Panc1 (cell line): ENCODE measurements at regions not wholly inside any gene's neighbourhood (a gene's known extent, or its start where the extent isn't known, plus 50 kb on each side); places are given as distances from the start of the nearest gene placed in this dataset.

Experiments used
- ATAC-seq: fragments of 200-7000 bp; cut with Tn5 transposase; 2 replicates; pipeline ENCODE4 v1.9.1; 2020; ENCODE audit warnings: mild to moderate bottlenecking, moderate library complexity
- BruUV-seq: library from RNA; stranded (reverse); fragments of 400-500 nt; replicated peaks from 2 replicates; lab custom pipeline; 2021; lab: Mats Ljungman, UMichigan
- CTCF ChIA-PET: fragments of 300-600 bp; sonication (Branson Sonifier 250); formaldehyde crosslinking; loops from one replicate; lab custom pipeline; 2022; ENCODE audit warnings: antibody characterized with exemption; lab: Charles Lee
- POLR2A ChIA-PET: fragments of 300-600 bp; sonication (Branson Sonifier 250); formaldehyde crosslinking; loops from one replicate; lab custom pipeline; 2022; ENCODE audit warnings: antibody characterized with exemption; lab: Charles Lee
- DNase-seq: peaks from one replicate; pipeline ENCODE4 v3.0.0-alpha.2; 2010; ENCODE audit warnings: low read depth, low spot score
- H3K27ac ChIP-seq: 2 replicates; pipeline ENCODE4 v1.5.1; 2011; ENCODE audit warnings: mild to moderate bottlenecking, low read length, inconsistent platforms
- H3K27me3 ChIP-seq: fragments of 200-500 bp; sonication (Bioruptor generic); 2 replicates; pipeline ENCODE4 v1.6.0; 2014; ENCODE audit warnings: low read length, inconsistent platforms; ENCODE audit not compliant: control insufficient read depth, insufficient read depth
- H3K36me3 ChIP-seq: fragments of 200-500 bp; sonication (Bioruptor generic); 2 replicates; pipeline ENCODE4 v1.5.1; 2014; ENCODE audit warnings: inconsistent platforms, mild to moderate bottlenecking, low read length, moderate library complexity; ENCODE audit not compliant: control insufficient read depth, insufficient read depth
- H3K4me1 ChIP-seq: 2 replicates; pipeline ENCODE4 v1.5.1; 2011; ENCODE audit warnings: inconsistent platforms, mild to moderate bottlenecking, low read length, moderate library complexity; ENCODE audit not compliant: control insufficient read depth, insufficient read depth
- H3K4me3 ChIP-seq, 2 experiments: 2 replicates each; pipeline ENCODE4 v1.5.1; 2011 to 2012; ENCODE audit warnings: low read depth in 2 of 2, low read length in 2 of 2, mild to moderate bottlenecking in 2 of 2, inconsistent platforms in 1 of 2, moderate library complexity in 1 of 2
- H3K9me3 ChIP-seq: fragments of 200-500 bp; sonication (Bioruptor generic); 2 replicates; pipeline ENCODE4 v1.5.1; 2014; ENCODE audit warnings: low read depth, mild to moderate bottlenecking, inconsistent platforms, low read length, moderate library complexity; ENCODE audit not compliant: control insufficient read depth, insufficient read depth
- CTCF ChIP-seq: fragments of 450-650 bp; IDR thresholded peaks from 2 replicates; pipeline ENCODE4 v1.5.1; 2017; ENCODE audit warnings: mild to moderate bottlenecking
- POLR2AphosphoS5 ChIP-seq: IDR thresholded peaks from 2 replicates; pipeline ENCODE4 v1.6.1; 2012; ENCODE audit warnings: mild to moderate bottlenecking, low read depth, low read length, moderate library complexity
- REST ChIP-seq, 2 experiments: IDR thresholded peaks; 2 replicates each; pipeline ENCODE4 v1.6.1; 2011 to 2012; ENCODE audit warnings: low read depth in 2 of 2, control low read depth in 1 of 2, low read length in 1 of 2, mild to moderate bottlenecking in 1 of 2, moderate library complexity in 1 of 2; ENCODE audit not compliant: insufficient read depth in 1 of 2
- SIN3A ChIP-seq: IDR thresholded peaks from 2 replicates; pipeline ENCODE4 v1.6.1; 2012; ENCODE audit warnings: low read depth, mild to moderate bottlenecking, low read length, moderate library complexity, borderline replicate concordance; ENCODE audit not compliant: insufficient read depth
- TCF7L2 ChIP-seq: IDR thresholded peaks from 2 replicates; pipeline ENCODE4 v1.6.1; 2011; ENCODE audit warnings: mild to moderate bottlenecking, low read depth, low read length, inconsistent platforms
- in situ Hi-C: cut with HindIII; loops from 2 replicates; pipeline ENCODE4 v1.10.0; 2016; ENCODE audit warnings: low sequenced_read_pairs, low pct_unique_long_range_greater_than_20kb
- intact Hi-C: fragments of 100-400 bp; cut with micrococcal nuclease; formaldehyde crosslinking; loops from one replicate; pipeline ENCODE4 v1.10.0; 2022; ENCODE audit not compliant: unreplicated experiment

GRCh38 chr14:34055157-34055950 lies 104.5 kb upstream of the EGLN3 start:
- TF ChIP-seq TCF7L2: no peak
- intact Hi-C loops: no loop called here

GRCh38 chr14:34053666-34054065 lies 102.8 kb upstream of the EGLN3 start:
- H3K9me3 ChIP-seq: no peaks in the 10 kb centered on the region
- ATAC-seq (no peak), DNase-seq (no peak)
- TF ChIP-seq POLR2AphosphoS5 (no peak), SIN3A (no peak), TCF7L2 (no peak), REST (IDR thresholded peaks at IDR 0.05; ENCODE audit: insufficient read depth in 1 of 2, low read depth in 2 of 2, low read length in 1 of 2) (no peak), CTCF (no peak)
- ChIA-PET POLR2A (interaction anchor here (0.6 kb wide), 1 partner anchor 216 kb away, joined by 11 read pairs; no protein-coding TSS in a partner anchor), CTCF (no interaction called here)
- intact Hi-C loops: no loop called here
- H3K27me3 ChIP-seq: no peaks in the 10 kb centered on the region
- H3K27ac ChIP-seq: no peak overlapping the region
- H3K4me1 ChIP-seq: no peaks in the 10 kb centered on the region
- no peak overlapping the region for H3K4me3 ChIP-seq
- H3K36me3 ChIP-seq: no peaks in the 10 kb centered on the region
- no TSS peak for BruUV-seq
- in situ Hi-C loops: no loop called here

More at GRCh38 chr14:34055157-34055950, 104.5 kb upstream of the EGLN3 start:
- H3K4me1 ChIP-seq: peaks cover 5% of the 10 kb centered on the region; the same call in 1 of the 2 replicates
- no peaks in the 10 kb centered on the region for H3K36me3 ChIP-seq
- no peak overlapping the region for H3K4me3 ChIP-seq
- no peak overlapping the region for H3K27ac ChIP-seq
- in situ Hi-C loops: no loop called here
- ATAC-seq: no peak
- ChIA-PET CTCF (no interaction called here), POLR2A (no interaction called here)
- no peak for DNase-seq
- no TSS peak for BruUV-seq
- no peaks in the 10 kb centered on the region for H3K9me3 ChIP-seq
- no peaks in the 10 kb centered on the region for H3K27me3 ChIP-seq

GRCh38 chr14:34052658-34053014 lies 101.8 kb upstream of the EGLN3 start:
- Histone ChIP-seq H3K4me3 (no peak overlapping the region), H3K4me1 (no peaks in the 10 kb centered on the region), H3K27ac (no peak overlapping the region), H3K36me3 (no peaks in the 10 kb centered on the region), H3K27me3 (no peaks in the 10 kb centered on the region), H3K9me3 (no peaks in the 10 kb centered on the region)
- no peak for ATAC-seq
- TF ChIP-seq POLR2AphosphoS5: no peak
- intact Hi-C loops: no loop called here
- POLR2A ChIA-PET: no interaction called here
- DNase-seq: no peak
- in situ Hi-C loops: no loop called here
- BruUV-seq: no TSS peak
- CTCF ChIA-PET: no interaction called here
